Fibroblast of lung (primary cell): ENCODE measurements at regions not wholly inside any gene's neighbourhood (a gene's known extent, or its start where the extent isn't known, plus 50 kb on each side); places are given as distances from the start of the nearest gene placed in this dataset.

Experiments used
- CTCF ChIP-seq, 2 donors: IDR thresholded peaks in 1 of 2; conservative IDR thresholded peaks in 1 of 2; 1 replicate in 1 of 2; 2 replicates in 1 of 2; pipeline ENCODE4 v1.5.1; 2011 to 2012; ENCODE audit warnings: low read length in 2 of 2, control low read depth in 1 of 2, inconsistent platforms in 1 of 2, low read depth in 1 of 2, mild to moderate bottlenecking in 1 of 2
- EZH2 ChIP-seq: IDR thresholded peaks from 2 replicates; pipeline ENCODE4 v1.5.1; 2012; ENCODE audit warnings: low read length, control low read depth, mild to moderate bottlenecking; ENCODE audit errors: missing control alignments

- TF ChIP-seq EZH2 = no peak
- no peak for TF ChIP-seq CTCF (conservative IDR thresholded peaks at IDR 0.05 in 1 of 2, IDR thresholded peaks at IDR 0.05 in 1 of 2; ENCODE audit: low read depth in 1 of 2, low read length in 2 of 2)
Measured at GRCh38 chr2:186365406-186365805, 120.7 kb upstream of the ZC3H15 start.
